Epithelial cell of esophagus (primary cell): ENCODE measurements at regions not wholly inside any gene's neighbourhood (a gene's known extent, or its start where the extent isn't known, plus 50 kb on each side); places are given as distances from the start of the nearest gene placed in this dataset.
A peak's percentile ranks its signal among the peaks of the same experiment; 100 is the strongest.

Experiments used
- DNase-seq: peaks from one replicate; pipeline ENCODE4 v3.0.0; 2010; ENCODE audit warnings: low read depth
- H3K4me3 ChIP-seq: 2 replicates; pipeline ENCODE4 v1.5.1; 2011; ENCODE audit warnings: mild to moderate bottlenecking, low read length, control low read depth
- TF ChIP-seq, protein P1 (sequence below): IDR thresholded peaks from 2 replicates; pipeline ENCODE4 v1.5.1; 2011; ENCODE audit warnings: low read depth, mild to moderate bottlenecking, low read length, control low read depth, inconsistent platforms; ENCODE audit not compliant: insufficient read depth; ENCODE audit errors: missing control alignments

DNA sequence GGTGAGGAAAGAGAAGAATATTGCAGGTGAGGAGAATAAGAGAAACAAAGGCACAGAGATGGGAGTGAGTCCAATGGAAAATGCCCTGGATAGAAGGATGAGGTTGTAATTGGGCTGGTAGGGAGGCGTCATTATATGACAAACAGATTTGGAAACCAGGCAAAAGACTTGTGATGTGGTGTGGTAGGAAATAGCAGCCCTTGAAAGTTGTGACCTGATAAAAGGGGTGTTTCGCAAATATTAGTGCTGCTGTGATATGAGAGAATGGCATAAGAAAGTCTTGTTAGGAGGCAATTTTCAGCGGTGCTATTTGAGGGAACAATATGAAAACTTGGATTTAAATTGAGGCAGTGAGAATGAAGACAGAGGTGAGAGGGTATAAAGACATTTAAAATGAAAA lies 217.5 kb upstream of the ACTBL2 start:
- no peak overlapping the region for H3K4me3 ChIP-seq
- TF ChIP-seq, protein P1, sequence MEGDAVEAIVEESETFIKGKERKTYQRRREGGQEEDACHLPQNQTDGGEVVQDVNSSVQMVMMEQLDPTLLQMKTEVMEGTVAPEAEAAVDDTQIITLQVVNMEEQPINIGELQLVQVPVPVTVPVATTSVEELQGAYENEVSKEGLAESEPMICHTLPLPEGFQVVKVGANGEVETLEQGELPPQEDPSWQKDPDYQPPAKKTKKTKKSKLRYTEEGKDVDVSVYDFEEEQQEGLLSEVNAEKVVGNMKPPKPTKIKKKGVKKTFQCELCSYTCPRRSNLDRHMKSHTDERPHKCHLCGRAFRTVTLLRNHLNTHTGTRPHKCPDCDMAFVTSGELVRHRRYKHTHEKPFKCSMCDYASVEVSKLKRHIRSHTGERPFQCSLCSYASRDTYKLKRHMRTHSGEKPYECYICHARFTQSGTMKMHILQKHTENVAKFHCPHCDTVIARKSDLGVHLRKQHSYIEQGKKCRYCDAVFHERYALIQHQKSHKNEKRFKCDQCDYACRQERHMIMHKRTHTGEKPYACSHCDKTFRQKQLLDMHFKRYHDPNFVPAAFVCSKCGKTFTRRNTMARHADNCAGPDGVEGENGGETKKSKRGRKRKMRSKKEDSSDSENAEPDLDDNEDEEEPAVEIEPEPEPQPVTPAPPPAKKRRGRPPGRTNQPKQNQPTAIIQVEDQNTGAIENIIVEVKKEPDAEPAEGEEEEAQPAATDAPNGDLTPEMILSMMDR = no peak
- DNase-seq = no peak

DNA sequence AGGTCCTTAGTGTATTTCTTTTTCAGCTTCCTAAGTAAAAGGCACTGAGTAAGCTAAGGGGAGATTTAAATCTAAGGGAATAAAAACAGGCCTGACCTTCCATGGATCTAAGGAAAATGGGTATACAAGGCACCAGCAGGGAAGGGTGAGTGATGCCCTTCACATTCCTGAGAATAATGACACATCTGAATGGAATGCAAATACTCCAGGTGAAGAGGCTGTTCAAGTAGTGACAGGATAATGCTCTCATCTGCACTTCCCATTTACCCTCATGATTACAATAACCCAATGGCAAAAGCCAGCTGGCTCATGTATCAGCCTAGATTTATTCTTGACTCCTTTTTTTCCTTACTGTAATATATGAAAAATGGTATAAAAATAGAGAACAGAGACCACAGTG lies 216.2 kb upstream of the ACTBL2 start:
- H3K4me3 ChIP-seq = no peak overlapping the region
- TF ChIP-seq, protein P1 = no peak
- DNase-seq = peak; percentile 95

DNA sequence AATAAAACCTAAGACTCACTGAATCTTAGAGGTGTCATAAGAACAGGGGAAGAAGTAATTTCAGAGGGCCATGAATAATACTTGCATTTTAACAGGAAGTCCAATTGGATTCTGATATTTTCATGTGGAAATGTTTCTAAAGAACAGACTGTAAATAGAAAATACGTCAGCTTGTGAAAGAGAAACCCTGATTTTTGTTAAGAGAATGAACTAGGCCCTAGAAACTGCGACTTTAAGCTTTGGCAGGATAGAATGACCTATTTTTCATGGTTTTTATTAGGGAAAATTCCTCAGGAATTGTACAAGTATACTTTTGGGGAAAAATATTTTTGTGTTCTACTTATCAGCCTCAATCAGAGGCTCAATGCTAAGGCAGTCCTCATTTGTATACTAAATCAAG lies 215.5 kb upstream of the ACTBL2 start:
- no peak overlapping the region for H3K4me3 ChIP-seq
- TF ChIP-seq, protein P1 = no peak
- DNase-seq = no peak

DNA sequence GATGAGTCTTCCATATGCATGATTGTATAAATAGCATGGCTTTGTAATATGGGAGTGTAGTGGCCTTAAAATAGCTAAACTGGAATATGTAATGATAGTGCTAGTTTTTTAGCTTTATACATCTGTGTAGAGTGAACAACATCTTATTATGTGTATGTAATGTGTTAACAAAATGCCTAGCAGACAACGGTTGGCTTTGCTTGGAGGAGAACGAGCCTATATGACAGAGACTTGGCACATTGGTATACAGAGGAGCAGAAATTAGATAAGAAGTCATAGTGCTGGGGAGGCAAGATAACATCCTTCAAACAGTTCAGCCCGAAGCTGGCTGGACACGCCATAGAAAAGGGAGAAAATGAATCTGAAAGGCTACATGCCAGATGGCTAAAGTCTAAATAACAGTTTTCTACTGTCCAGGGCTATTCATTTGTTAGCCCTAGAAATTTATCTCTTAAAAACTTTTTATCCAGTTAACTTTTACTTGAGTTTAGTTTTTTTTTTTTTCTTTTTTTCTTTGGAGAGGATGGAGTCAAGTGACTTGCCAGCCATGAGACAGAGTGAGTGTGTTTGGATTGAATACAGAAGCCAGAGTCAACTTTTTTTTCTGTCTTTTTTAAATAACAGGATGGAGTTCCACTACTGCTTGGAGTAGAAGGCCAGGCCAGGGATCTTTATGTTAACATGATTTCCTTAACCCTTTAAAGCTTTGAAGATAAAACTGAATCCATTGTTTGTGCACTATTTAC lies 214.4 kb upstream of the ACTBL2 start:
- no peak overlapping the region for H3K4me3 ChIP-seq
- TF ChIP-seq, protein P1 = no peak
- no peak for DNase-seq

DNA sequence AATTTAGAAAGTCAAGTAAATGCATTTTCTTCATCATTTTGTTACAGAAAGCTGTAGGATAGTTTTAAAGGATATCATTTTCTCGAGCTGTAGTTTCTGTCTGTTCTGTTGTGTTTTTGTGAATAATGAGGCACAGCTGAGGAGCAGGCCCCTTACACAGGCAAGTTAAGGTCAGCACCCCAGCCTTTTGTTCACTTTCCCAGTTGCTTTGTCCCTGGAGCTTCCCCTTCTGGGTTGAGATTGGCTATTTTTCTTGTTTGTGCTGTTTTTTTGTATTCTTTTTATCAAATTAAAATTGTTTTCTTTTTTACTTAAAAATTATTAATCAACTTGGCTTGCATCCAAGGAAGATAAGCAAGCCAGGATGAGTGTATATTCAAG lies 213.8 kb upstream of the ACTBL2 start:
- H3K4me3 ChIP-seq = no peak overlapping the region
- no peak for DNase-seq
- TF ChIP-seq, protein P1 = no peak

DNA sequence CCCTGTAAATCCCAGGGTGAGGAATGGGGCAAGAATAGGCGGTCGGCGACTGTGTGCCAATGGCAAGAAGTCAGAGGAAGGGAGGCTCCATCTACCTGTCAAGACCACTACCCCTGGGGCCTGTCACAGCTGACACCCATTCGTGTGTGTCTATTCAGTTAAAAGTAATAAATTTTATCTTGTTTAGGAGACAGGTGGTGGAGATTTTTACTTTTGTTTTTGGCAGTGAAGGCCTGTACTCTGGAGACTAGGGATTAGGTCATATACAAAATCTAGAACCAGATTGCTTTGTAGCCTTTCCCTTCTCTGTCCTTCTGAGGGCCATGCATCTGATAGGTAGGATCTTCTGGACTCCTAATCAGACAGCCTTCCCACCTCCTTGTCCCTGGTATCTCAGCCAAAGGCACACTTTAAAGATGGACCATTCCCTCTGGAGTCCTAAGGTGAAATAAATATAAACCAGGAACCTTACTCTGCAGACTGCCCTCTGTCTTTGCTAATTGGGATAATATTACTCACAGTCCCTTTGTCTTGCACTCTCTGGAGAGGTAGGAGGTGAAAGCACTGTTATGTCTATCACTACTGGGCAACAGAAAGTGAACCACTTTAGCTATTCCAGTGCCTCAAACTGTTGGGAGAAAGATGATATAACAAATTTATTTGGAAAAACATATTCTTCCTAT lies 213.2 kb upstream of the ACTBL2 start:
- DNase-seq = no peak
- TF ChIP-seq, protein P1 = peak; percentile 9
- H3K4me3 ChIP-seq = no peak overlapping the region
